Smooth muscle cell (in vitro differentiated cells): ENCODE measurements at regions not wholly inside any gene's neighbourhood (a gene's known extent, or its start where the extent isn't known, plus 50 kb on each side); places are given as distances from the start of the nearest gene placed in this dataset.

Experiments used
- DNase-seq: peaks from one replicate; lab custom pipeline; 2025; ENCODE audit not compliant: unreplicated experiment; lab: John Stamatoyannopoulos, UW
- H2AFZ ChIP-seq: fragments of 200-600 bp; sonication (generic); 2 replicates; pipeline ENCODE4 v1.6.0; 2016; ENCODE audit warnings: antibody characterized with exemption, low read depth, mild to moderate bottlenecking
- H3F3A ChIP-seq: fragments of 200-600 bp; sonication (generic); 2 replicates; pipeline ENCODE4 v1.6.0; 2017; ENCODE audit warnings: antibody characterized with exemption, low read depth
- H3K27ac ChIP-seq: fragments of 200-600 bp; sonication (generic); 2 replicates; pipeline ENCODE4 v1.5.1; 2016; ENCODE audit warnings: low read depth, mild to moderate bottlenecking
- H3K27me3 ChIP-seq: fragments of 200-600 bp; sonication (generic); 2 replicates; pipeline ENCODE4 v1.6.1; 2016; ENCODE audit warnings: low read depth, mild to moderate bottlenecking
- H3K36me3 ChIP-seq: fragments of 200-600 bp; sonication (generic); 2 replicates; pipeline ENCODE4 v1.5.1; 2016; ENCODE audit warnings: low read depth
- H3K4me1 ChIP-seq: fragments of 200-600 bp; sonication (generic); 2 replicates; pipeline ENCODE4 v1.5.1; 2016; ENCODE audit warnings: low read depth
- H3K4me2 ChIP-seq: fragments of 200-600 bp; sonication (generic); 2 replicates; pipeline ENCODE4 v1.6.0; 2016; ENCODE audit warnings: mild to moderate bottlenecking
- H3K4me3 ChIP-seq: fragments of 200-600 bp; sonication (generic); 2 replicates; pipeline ENCODE4 v1.5.1; 2016; ENCODE audit warnings: mild to moderate bottlenecking
- H3K79me2 ChIP-seq: fragments of 200-600 bp; sonication (generic); 2 replicates; pipeline ENCODE4 v1.6.0; 2016; ENCODE audit warnings: low read depth, mild to moderate bottlenecking
- H3K9ac ChIP-seq: fragments of 200-600 bp; sonication (generic); 2 replicates; pipeline ENCODE4 v1.6.0; 2016; ENCODE audit warnings: low read depth
- H3K9me3 ChIP-seq: fragments of 200-600 bp; sonication (generic); replicated peaks from 2 replicates; pipeline ENCODE4 v1.5.1; 2016; ENCODE audit warnings: low read depth
- H4K20me1 ChIP-seq: fragments of 200-600 bp; sonication (generic); 2 replicates; pipeline ENCODE4 v1.6.0; 2016; ENCODE audit warnings: low read depth
- WGBS: methylation state at CpG from one replicate; pipeline ENCODE4 v1.1.7; 2016; ENCODE audit warnings: low lambda C conversion rate; 5-methylcytosine and 5-hydroxymethylcytosine counted together
- TF ChIP-seq, protein P1 (sequence below): fragments of 200-600 bp; sonication (generic); IDR thresholded peaks from 2 replicates; pipeline ENCODE4 v1.5.1; 2017; ENCODE audit warnings: borderline replicate concordance, mild to moderate bottlenecking, antibody characterized with exemption; ENCODE audit not compliant: insufficient read depth, poor library complexity, severe bottlenecking

DNA sequence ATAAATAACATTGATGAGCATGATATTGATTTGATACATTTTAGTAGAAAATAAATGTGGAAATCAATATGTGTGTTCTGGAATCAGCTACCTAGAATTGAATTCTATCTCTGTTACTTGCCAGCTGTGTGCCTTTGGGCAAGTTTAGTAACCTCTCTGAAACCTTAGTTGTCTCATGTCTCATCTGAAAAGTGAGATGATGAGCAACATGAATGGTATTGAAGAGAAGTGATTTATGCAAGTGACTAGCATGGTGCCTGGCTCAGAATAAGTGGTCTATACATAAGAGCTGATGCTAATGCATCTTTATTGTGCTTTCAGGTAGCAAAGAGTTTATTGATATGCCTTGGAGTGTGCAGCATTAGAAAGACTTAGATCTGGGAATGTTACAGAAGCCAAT is 383.3 kb downstream of the PRDM2 start:
- Histone ChIP-seq H3K4me1 (no peaks in the 10 kb centered on the region), H3K36me3 (no peaks in the 10 kb centered on the region), H4K20me1 (no peaks in the 10 kb centered on the region), H3K79me2 (no peaks in the 10 kb centered on the region), H3K4me3 (no peak overlapping the region), H3K27me3 (no peaks in the 10 kb centered on the region), H3K4me2 (no peak overlapping the region), H3F3A (no peaks in the 10 kb centered on the region), H3K9me3 (no peaks in the 10 kb centered on the region), H2AFZ (no peak overlapping the region), H3K27ac (no peak overlapping the region), H3K9ac (no peak overlapping the region)
- no peak for DNase-seq
- TF ChIP-seq, protein P1, sequence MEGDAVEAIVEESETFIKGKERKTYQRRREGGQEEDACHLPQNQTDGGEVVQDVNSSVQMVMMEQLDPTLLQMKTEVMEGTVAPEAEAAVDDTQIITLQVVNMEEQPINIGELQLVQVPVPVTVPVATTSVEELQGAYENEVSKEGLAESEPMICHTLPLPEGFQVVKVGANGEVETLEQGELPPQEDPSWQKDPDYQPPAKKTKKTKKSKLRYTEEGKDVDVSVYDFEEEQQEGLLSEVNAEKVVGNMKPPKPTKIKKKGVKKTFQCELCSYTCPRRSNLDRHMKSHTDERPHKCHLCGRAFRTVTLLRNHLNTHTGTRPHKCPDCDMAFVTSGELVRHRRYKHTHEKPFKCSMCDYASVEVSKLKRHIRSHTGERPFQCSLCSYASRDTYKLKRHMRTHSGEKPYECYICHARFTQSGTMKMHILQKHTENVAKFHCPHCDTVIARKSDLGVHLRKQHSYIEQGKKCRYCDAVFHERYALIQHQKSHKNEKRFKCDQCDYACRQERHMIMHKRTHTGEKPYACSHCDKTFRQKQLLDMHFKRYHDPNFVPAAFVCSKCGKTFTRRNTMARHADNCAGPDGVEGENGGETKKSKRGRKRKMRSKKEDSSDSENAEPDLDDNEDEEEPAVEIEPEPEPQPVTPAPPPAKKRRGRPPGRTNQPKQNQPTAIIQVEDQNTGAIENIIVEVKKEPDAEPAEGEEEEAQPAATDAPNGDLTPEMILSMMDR = no peak

DNA sequence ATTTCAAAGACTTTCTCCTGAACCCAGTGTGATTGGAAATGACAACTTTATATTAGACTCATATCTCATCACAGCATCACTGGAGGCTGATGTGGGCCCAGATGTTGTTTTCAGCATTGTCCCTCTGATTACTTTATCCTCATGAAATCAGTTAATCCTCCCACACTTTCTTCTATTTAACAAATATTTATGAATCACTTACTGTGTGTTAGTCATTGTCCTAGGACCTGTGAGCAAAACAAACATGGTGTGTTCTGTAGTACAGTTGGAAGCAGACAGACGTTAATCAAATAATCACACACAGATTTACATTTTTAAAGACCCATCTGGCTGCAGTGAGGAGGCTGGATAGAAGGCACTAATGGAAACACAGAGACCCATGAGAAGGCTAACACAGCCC is 383.7 kb downstream of the PRDM2 start:
- no peaks in the 10 kb centered on the region for H3K27me3 ChIP-seq
- H2AFZ ChIP-seq = no peak overlapping the region
- TF ChIP-seq, protein P1 = no peak
- no peak overlapping the region for H3K4me2 ChIP-seq
- no peaks in the 10 kb centered on the region for H4K20me1 ChIP-seq
- H3F3A ChIP-seq = no peaks in the 10 kb centered on the region
- no peaks in the 10 kb centered on the region for H3K79me2 ChIP-seq
- no peak for DNase-seq
- no peak overlapping the region for H3K4me3 ChIP-seq
- H3K36me3 ChIP-seq = no peaks in the 10 kb centered on the region
- H3K4me1 ChIP-seq = no peaks in the 10 kb centered on the region
- H3K9ac ChIP-seq = no peak overlapping the region
- H3K9me3 ChIP-seq = no peaks in the 10 kb centered on the region
- WGBS = 78% methylated on average over 1 of the region's 1 CpG
- no peak overlapping the region for H3K27ac ChIP-seq

DNA sequence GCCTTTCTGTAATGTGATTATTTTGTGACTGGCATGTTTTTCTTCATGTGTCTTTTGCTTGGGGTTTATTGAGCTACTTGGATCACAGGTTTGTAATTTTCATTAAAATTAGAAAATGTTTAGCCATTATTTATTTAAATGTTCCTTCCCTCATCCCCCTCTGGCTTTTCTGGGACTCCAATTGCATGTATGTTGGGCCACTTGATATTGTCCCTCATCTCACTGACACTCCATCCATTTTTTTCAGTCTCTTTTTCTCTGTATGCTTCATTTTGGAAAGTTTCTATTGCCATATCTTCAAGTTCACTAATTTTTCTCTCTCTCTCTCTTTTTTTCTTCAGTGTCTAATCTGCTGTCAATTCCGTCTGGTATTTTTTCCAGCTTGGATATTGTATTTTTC is 390.1 kb downstream of the PRDM2 start:
- no peak for DNase-seq
- H3K36me3 ChIP-seq = no peaks in the 10 kb centered on the region
- H2AFZ ChIP-seq = no peak overlapping the region
- no peaks in the 10 kb centered on the region for H3K79me2 ChIP-seq
- no peak overlapping the region for H3K4me2 ChIP-seq
- H3K9me3 ChIP-seq = no peaks in the 10 kb centered on the region
- no peaks in the 10 kb centered on the region for H4K20me1 ChIP-seq
- TF ChIP-seq, protein P1 = no peak
- no peak overlapping the region for H3K4me3 ChIP-seq
- no peaks in the 10 kb centered on the region for H3F3A ChIP-seq
- H3K4me1 ChIP-seq = no peaks in the 10 kb centered on the region
- 86% methylated on average over 1 of the region's 1 CpG for WGBS
- H3K9ac ChIP-seq = no peak overlapping the region
- peaks cover 7% of the 10 kb centered on the region for H3K27me3 ChIP-seq
- H3K27ac ChIP-seq = no peak overlapping the region

DNA sequence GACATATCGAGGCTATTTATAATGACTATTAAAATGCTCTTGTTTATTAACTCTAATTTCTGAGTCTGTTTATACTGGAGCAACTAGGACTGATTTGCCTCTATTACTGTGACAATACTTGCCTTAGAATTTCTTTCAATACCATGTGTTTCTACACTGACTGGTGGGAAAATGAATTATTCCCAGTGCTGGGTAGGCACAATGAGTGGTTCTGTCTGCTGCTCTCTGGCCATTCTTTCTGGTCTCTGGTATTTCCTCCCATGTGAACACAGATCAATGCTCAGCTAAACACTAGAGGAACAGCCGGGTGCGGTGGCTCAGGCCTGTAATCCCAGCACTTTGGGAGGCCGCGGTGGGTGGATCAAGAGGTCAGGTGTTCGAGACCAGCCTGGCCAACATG is 390.5 kb downstream of the PRDM2 start:
- Histone ChIP-seq H3K4me2 (no peak overlapping the region), H3K9me3 (no peaks in the 10 kb centered on the region), H3K9ac (no peak overlapping the region), H3F3A (no peaks in the 10 kb centered on the region), H2AFZ (no peak overlapping the region), H3K27me3 (peaks cover 12% of the 10 kb centered on the region), H3K4me1 (no peaks in the 10 kb centered on the region), H3K79me2 (no peaks in the 10 kb centered on the region), H4K20me1 (no peaks in the 10 kb centered on the region), H3K4me3 (no peak overlapping the region), H3K27ac (no peak overlapping the region), H3K36me3 (no peaks in the 10 kb centered on the region)
- TF ChIP-seq, protein P1 = no peak
- 96% methylated on average over 6 of the region's 6 CpGs for WGBS
- no peak for DNase-seq
